Gastroesophageal sphincter (tissue), 3 donors: ENCODE measurements at regions not wholly inside any gene's neighbourhood (a gene's known extent, or its start where the extent isn't known, plus 50 kb on each side); places are given as distances from the start of the nearest gene placed in this dataset.

Experiments used
- EP300 ChIP-seq: sonication (generic); formaldehyde crosslinking; IDR thresholded peaks from one replicate; pipeline ENCODE4 v1.6.1; 2017; ENCODE audit warnings: antibody characterized with exemption, mild to moderate bottlenecking
- POLR2A ChIP-seq, 2 donors: fragments of 450-650 bp; IDR thresholded peaks; one replicate each; pipeline ENCODE4 v1.6.1; 2017; ENCODE audit warnings: antibody characterized with exemption in 2 of 2, mild to moderate bottlenecking in 2 of 2, moderate library complexity in 1 of 2
- TF ChIP-seq, protein P1 (sequence below), 4 experiments: fragments of 200-600 bp in 2 of 4; fragments of 450-650 bp in 2 of 4; sonication (generic) in 1 of 4; IDR thresholded peaks; one replicate each; pipeline ENCODE4 v1.5.1; 2017 to 2019; ENCODE audit warnings: antibody characterized with exemption in 4 of 4, mild to moderate bottlenecking in 2 of 4, moderate library complexity in 2 of 4

DNA sequence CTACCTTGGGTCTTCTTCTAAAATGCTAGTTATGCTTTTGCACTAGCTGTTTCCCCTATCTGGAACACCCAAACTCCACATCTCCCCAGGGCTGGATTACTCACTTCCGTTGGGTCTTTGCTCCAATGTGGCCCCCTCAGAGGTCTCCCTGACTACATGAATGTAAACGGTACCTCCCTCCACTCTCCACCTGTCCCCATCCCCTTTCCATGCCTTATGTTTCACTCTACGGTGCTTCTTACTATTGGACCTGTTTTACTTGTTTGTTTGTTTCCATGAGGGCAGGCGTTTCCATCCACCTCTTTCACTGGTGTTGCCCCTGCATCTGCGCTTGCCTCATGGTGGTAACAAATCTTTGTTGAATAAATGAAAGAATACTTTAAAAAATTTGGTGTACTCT lies 256.4 kb downstream of the SNAPC1 start:
- no peak for TF ChIP-seq POLR2A (IDR thresholded peaks at IDR 0.05)
- TF ChIP-seq, protein P1, sequence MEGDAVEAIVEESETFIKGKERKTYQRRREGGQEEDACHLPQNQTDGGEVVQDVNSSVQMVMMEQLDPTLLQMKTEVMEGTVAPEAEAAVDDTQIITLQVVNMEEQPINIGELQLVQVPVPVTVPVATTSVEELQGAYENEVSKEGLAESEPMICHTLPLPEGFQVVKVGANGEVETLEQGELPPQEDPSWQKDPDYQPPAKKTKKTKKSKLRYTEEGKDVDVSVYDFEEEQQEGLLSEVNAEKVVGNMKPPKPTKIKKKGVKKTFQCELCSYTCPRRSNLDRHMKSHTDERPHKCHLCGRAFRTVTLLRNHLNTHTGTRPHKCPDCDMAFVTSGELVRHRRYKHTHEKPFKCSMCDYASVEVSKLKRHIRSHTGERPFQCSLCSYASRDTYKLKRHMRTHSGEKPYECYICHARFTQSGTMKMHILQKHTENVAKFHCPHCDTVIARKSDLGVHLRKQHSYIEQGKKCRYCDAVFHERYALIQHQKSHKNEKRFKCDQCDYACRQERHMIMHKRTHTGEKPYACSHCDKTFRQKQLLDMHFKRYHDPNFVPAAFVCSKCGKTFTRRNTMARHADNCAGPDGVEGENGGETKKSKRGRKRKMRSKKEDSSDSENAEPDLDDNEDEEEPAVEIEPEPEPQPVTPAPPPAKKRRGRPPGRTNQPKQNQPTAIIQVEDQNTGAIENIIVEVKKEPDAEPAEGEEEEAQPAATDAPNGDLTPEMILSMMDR (IDR thresholded peaks at IDR 0.05): no peak
- TF ChIP-seq EP300: no peak
